OCI-LY3 (cell line): ENCODE measurements at regions not wholly inside any gene's neighbourhood (a gene's known extent, or its start where the extent isn't known, plus 50 kb on each side); places are given as distances from the start of the nearest gene placed in this dataset.

ENCODE experiments used
- H2AFZ ChIP-seq: fragments of 200-600, 300-600 bp; shearing (Covaris generic); 2 replicates; pipeline ENCODE4 v1.6.0; 2014; ENCODE audit warnings: antibody characterized with exemption, low read depth, low read length
- H3K27ac ChIP-seq: fragments of 200-600, 300-600 bp; sonication (generic); 2 replicates; pipeline ENCODE4 v1.5.1; 2014; ENCODE audit warnings: mild to moderate bottlenecking, low read length, moderate library complexity, mixed read lengths
- H3K27me3 ChIP-seq: fragments of 200-600, 300-600 bp; sonication (generic); 2 replicates; pipeline ENCODE4 v1.6.1; 2014; ENCODE audit warnings: low read depth, low read length, mixed read lengths
- H3K36me3 ChIP-seq: fragments of 200-600, 300-600 bp; sonication (generic); replicated peaks from 2 replicates; pipeline ENCODE3; 2014; ENCODE audit warnings: low read depth, low read length, mixed read lengths
- H3K4me1 ChIP-seq: fragments of 300-600, 200-600 bp; sonication (generic); 2 replicates; pipeline ENCODE4 v1.6.1; 2014; ENCODE audit warnings: low read length, mixed read lengths
- H3K4me2 ChIP-seq: fragments of 200-600, 300-600 bp; sonication (generic); 2 replicates; pipeline ENCODE4 v1.6.1; 2014; ENCODE audit warnings: low read length, mixed read lengths
- H3K4me3 ChIP-seq: fragments of 300-600, 200-600 bp; sonication (generic); 2 replicates; pipeline ENCODE4 v1.5.1; 2014; ENCODE audit warnings: antibody characterized with exemption, mild to moderate bottlenecking, low read length, moderate library complexity
- H3K79me2 ChIP-seq: fragments of 300-600, 200-600 bp; shearing (Covaris generic); 2 replicates; pipeline ENCODE4 v1.6.1; 2014; ENCODE audit warnings: mild to moderate bottlenecking, low read length, mixed read lengths
- H3K9ac ChIP-seq: fragments of 300-600, 200-600 bp; shearing (Covaris generic); 2 replicates; pipeline ENCODE4 v1.6.0; 2014; ENCODE audit warnings: mild to moderate bottlenecking, low read length, moderate library complexity
- H3K9me3 ChIP-seq: fragments of 200-600, 300-600 bp; shearing (Covaris generic); 2 replicates; pipeline ENCODE4 v1.6.1; 2014; ENCODE audit warnings: low read length, mixed read lengths; ENCODE audit not compliant: insufficient read depth
- H4K20me1 ChIP-seq: fragments of 200-600, 300-600 bp; sonication (generic); 2 replicates; pipeline ENCODE4 v1.6.1; 2016; ENCODE audit warnings: low read length, mixed read lengths; ENCODE audit not compliant: insufficient read depth
- CTCF ChIP-seq: fragments of 200-600, 300-600 bp; sonication (generic); IDR thresholded peaks from 2 replicates; pipeline ENCODE4 v1.5.1; 2014; ENCODE audit warnings: antibody characterized with exemption, low read length, low read depth
- EZH2phosphoT487 ChIP-seq: fragments of 200-600 bp; shearing (Covaris generic); IDR thresholded peaks from 2 replicates; pipeline ENCODE4 v1.6.1; 2018; ENCODE audit warnings: antibody characterized with exemption, mixed run types, low read depth

- no peaks in the 10 kb centered on the region for H3K4me1 ChIP-seq
- H3K4me3 ChIP-seq, result no peak overlapping the region
- no peak overlapping the region for H2AFZ ChIP-seq
- TF ChIP-seq EZH2phosphoT487 (no peak), CTCF (no peak)
- H3K9me3 ChIP-seq, result no peaks in the 10 kb centered on the region
- H4K20me1 ChIP-seq, result no peaks in the 10 kb centered on the region
- no peaks in the 10 kb centered on the region for H3K79me2 ChIP-seq
- no peak overlapping the region for H3K27ac ChIP-seq
- no peak overlapping the region for H3K4me2 ChIP-seq
- H3K27me3 ChIP-seq, result no peaks in the 10 kb centered on the region
- H3K36me3 ChIP-seq, result no peaks in the 10 kb centered on the region
- H3K9ac ChIP-seq, result no peak overlapping the region
Measured at GRCh38 chr10:125333209-125333591, 172.8 kb upstream of the CTBP2 start.

DNA sequence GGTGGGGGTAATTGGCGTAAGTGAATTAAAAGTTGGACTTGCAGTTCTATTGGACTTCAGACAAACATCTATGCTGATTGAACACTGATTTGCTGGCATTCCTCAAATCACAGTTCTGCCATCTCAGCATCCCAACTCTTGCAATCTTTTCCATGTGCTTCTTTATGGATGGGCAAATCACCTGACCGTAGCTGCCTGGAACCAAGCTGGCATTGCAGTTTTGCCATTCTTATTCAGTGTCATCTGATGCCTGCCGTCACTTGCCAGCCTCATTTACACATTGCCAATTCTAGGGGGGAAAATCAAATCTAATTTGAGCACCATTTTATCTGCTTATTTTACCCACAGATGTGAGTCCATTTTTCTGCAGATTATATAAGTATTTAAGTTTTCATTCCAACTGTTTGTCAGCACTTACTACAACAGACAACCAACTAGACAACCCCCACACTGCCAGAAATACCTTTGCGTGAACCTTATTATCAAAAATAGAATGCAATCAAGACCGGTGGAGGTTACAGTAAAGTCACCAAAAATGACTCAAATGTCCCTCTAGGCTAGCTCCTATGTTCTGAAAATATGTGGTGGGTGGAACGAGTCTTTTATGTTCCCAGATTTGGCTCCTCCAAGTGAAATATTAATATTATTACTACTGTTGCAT lies 172.3 kb upstream of the CTBP2 start:
- TF ChIP-seq CTCF (no peak), EZH2phosphoT487 (no peak)

DNA sequence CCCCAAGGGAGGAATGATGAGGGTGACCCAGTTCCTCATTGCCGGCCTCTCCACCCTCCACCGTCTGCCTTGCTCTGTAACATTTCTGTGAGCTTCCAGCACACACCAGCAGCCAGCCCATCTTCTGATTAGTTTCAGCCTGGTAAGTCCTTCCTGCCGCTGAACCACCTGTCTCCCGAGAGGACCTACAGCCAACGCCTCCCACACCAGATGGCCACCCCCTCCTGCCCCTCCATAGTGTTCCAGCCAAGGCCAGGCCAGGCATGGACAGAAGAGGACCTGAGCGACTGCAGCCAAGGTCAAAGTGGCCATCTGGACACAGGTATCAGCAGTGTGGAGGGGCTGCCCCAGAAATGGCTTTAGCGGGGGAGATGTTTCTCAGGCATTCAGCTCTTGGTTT lies 170.7 kb upstream of the CTBP2 start:
- H4K20me1 ChIP-seq, result no peaks in the 10 kb centered on the region
- no peak overlapping the region for H3K9ac ChIP-seq
- no peaks in the 10 kb centered on the region for H3K79me2 ChIP-seq
- no peak for TF ChIP-seq EZH2phosphoT487
- TF ChIP-seq CTCF, result no peak
- no peaks in the 10 kb centered on the region for H3K9me3 ChIP-seq
- no peaks in the 10 kb centered on the region for H3K4me1 ChIP-seq
- no peak overlapping the region for H3K4me3 ChIP-seq
- no peaks in the 10 kb centered on the region for H3K27me3 ChIP-seq
- H3K4me2 ChIP-seq, result no peak overlapping the region
- no peaks in the 10 kb centered on the region for H3K36me3 ChIP-seq
- H3K27ac ChIP-seq, result no peak overlapping the region
- no peak overlapping the region for H2AFZ ChIP-seq

More for the DNA sequence above, 172.3 kb upstream of the CTBP2 start:
- Histone ChIP-seq H4K20me1 (no peaks in the 10 kb centered on the region), H3K9ac (no peak overlapping the region), H3K4me1 (no peaks in the 10 kb centered on the region), H3K27ac (no peak overlapping the region), H3K4me2 (no peak overlapping the region), H3K79me2 (no peaks in the 10 kb centered on the region), H3K4me3 (no peak overlapping the region), H2AFZ (no peak overlapping the region), H3K36me3 (no peaks in the 10 kb centered on the region), H3K9me3 (no peaks in the 10 kb centered on the region), H3K27me3 (no peaks in the 10 kb centered on the region)

GRCh38 chr10:125329056-125329455 lies 168.7 kb upstream of the CTBP2 start:
- TF ChIP-seq CTCF (no peak), EZH2phosphoT487 (no peak)
- H3K36me3 ChIP-seq, result no peaks in the 10 kb centered on the region

More at GRCh38 chr10:125329056-125329455, 168.7 kb upstream of the CTBP2 start:
- no peak overlapping the region for H3K27ac ChIP-seq
- no peak overlapping the region for H3K4me3 ChIP-seq
- H3K4me1 ChIP-seq, result no peaks in the 10 kb centered on the region
- no peaks in the 10 kb centered on the region for H3K9me3 ChIP-seq
- no peaks in the 10 kb centered on the region for H3K27me3 ChIP-seq
- no peak overlapping the region for H2AFZ ChIP-seq
- H3K79me2 ChIP-seq, result no peaks in the 10 kb centered on the region
- H3K9ac ChIP-seq, result no peak overlapping the region
- H3K4me2 ChIP-seq, result no peak overlapping the region
- no peaks in the 10 kb centered on the region for H4K20me1 ChIP-seq
